ENCODE measurements at regions not wholly inside any gene's neighbourhood (a gene's known extent, or its start where the extent isn't known, plus 50 kb on each side); places are given as distances from the start of the nearest gene placed in this dataset.

DNA sequence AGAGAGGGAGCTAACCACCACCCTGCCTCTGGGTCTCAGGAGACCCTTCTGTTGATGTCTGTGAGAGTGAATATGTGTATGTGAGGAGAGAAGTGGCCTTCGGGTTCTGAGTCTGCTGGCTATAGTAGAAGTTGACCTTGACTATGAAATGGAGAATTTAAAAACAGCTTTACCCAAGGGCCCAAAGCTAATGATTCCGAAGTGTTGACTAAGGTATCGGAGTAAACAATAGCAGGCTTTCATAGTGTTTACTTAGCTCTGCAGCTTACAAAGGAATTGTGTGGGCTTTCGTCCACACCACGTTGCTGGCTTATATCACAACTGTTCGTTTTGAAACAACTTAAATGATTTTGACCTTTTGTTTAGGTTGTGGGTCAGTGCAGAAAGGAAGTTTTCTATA is 126.5 kb upstream of the JAG1 start:
- TF ChIP-seq RARB (CRISPR knock-in tag; IDR thresholded peaks at IDR 0.05) (no peak), ZFP30 (CRISPR knock-in tag; IDR thresholded peaks at IDR 0.05) (no peak), ZNF8 (CRISPR knock-in tag; IDR thresholded peaks at IDR 0.05) (no peak), SNAI2 (CRISPR knock-in tag; IDR thresholded peaks at IDR 0.05) (no peak), ZFP3 (CRISPR knock-in tag; IDR thresholded peaks at IDR 0.05) (no peak), ARNTL (CRISPR knock-in tag; IDR thresholded peaks at IDR 0.05; ENCODE audit: borderline replicate concordance, low read depth) (no peak), ZNF565 (CRISPR knock-in tag; conservative IDR thresholded peaks at IDR 0.05; ENCODE audit: low read depth) (no peak), GLIS3 (CRISPR knock-in tag; IDR thresholded peaks at IDR 0.05) (no peak), TCF4 (CRISPR knock-in tag; IDR thresholded peaks at IDR 0.05; ENCODE audit: borderline replicate concordance) (no peak)
- TF ChIP-seq, protein P1, sequence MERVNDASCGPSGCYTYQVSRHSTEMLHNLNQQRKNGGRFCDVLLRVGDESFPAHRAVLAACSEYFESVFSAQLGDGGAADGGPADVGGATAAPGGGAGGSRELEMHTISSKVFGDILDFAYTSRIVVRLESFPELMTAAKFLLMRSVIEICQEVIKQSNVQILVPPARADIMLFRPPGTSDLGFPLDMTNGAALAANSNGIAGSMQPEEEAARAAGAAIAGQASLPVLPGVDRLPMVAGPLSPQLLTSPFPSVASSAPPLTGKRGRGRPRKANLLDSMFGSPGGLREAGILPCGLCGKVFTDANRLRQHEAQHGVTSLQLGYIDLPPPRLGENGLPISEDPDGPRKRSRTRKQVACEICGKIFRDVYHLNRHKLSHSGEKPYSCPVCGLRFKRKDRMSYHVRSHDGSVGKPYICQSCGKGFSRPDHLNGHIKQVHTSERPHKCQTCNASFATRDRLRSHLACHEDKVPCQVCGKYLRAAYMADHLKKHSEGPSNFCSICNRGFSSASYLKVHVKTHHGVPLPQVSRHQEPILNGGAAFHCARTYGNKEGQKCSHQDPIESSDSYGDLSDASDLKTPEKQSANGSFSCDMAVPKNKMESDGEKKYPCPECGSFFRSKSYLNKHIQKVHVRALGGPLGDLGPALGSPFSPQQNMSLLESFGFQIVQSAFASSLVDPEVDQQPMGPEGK (CRISPR knock-in tag; IDR thresholded peaks at IDR 0.05; ENCODE audit: borderline replicate concordance): no peak
- TF ChIP-seq, protein P2, sequence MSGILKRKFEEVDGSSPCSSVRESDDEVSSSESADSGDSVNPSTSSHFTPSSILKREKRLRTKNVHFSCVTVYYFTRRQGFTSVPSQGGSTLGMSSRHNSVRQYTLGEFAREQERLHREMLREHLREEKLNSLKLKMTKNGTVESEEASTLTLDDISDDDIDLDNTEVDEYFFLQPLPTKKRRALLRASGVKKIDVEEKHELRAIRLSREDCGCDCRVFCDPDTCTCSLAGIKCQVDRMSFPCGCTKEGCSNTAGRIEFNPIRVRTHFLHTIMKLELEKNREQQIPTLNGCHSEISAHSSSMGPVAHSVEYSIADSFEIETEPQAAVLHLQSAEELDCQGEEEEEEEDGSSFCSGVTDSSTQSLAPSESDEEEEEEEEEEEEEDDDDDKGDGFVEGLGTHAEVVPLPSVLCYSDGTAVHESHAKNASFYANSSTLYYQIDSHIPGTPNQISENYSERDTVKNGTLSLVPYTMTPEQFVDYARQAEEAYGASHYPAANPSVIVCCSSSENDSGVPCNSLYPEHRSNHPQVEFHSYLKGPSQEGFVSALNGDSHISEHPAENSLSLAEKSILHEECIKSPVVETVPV (CRISPR knock-in tag; IDR thresholded peaks at IDR 0.05): no peak
- TF ChIP-seq, protein P3, sequence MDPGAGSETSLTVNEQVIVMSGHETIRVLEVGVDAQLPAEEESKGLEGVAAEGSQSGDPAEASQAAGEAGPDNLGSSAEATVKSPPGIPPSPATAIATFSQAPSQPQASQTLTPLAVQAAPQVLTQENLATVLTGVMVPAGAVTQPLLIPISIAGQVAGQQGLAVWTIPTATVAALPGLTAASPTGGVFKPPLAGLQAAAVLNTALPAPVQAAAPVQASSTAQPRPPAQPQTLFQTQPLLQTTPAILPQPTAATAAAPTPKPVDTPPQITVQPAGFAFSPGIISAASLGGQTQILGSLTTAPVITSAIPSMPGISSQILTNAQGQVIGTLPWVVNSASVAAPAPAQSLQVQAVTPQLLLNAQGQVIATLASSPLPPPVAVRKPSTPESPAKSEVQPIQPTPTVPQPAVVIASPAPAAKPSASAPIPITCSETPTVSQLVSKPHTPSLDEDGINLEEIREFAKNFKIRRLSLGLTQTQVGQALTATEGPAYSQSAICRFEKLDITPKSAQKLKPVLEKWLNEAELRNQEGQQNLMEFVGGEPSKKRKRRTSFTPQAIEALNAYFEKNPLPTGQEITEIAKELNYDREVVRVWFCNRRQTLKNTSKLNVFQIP (CRISPR knock-in tag; IDR thresholded peaks at IDR 0.05; ENCODE audit: borderline replicate concordance, low read depth): no peak
